GM18861 (cell line): ENCODE measurements at regions not wholly inside any gene's neighbourhood (a gene's known extent, or its start where the extent isn't known, plus 50 kb on each side); places are given as distances from the start of the nearest gene placed in this dataset.

Experiments used
- ATAC-seq: cut with Tn5 transposase; IDR thresholded peaks from one replicate; pipeline ENCODE4 v1.9.1; 2021; ENCODE audit not compliant: unreplicated experiment

DNA sequence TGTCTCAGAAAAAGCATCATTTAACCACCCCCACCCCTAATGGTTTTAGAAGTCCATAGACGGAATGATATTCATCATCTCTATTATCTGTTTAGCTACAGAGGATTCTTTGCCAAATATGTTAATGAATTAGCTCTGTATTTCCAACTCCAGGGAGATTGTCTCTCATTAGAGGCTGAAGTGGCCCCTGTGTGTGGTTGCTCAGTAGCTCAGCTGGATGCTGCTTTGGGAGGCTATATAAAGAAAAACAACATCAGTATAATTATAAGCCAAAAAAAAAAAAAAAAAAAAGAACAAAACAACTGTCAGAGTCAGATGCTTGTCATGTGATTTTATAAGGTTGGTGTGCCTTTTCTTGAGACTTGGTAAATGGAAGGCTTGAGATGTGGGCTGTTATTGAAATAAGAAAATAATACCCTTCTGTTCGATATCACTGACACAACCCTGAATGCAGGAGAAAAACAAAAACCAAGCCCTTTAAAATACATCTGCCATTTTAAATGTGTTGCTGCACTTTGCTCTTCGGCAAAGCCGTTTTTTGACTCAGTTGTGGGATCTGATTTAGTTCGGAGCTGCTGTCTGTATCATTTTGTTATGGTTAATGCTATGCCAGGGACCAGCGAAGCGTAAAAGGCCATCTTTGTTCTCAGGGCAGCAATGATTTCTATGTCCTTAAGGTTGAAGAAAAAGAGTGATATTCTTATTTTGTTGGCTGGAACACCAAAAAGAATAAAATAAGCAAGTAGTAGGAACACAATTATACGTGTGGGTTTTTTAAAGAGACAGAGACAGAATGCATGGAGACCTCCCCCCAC, 422.6 kb downstream of the QKI start:
- no peak for ATAC-seq

DNA sequence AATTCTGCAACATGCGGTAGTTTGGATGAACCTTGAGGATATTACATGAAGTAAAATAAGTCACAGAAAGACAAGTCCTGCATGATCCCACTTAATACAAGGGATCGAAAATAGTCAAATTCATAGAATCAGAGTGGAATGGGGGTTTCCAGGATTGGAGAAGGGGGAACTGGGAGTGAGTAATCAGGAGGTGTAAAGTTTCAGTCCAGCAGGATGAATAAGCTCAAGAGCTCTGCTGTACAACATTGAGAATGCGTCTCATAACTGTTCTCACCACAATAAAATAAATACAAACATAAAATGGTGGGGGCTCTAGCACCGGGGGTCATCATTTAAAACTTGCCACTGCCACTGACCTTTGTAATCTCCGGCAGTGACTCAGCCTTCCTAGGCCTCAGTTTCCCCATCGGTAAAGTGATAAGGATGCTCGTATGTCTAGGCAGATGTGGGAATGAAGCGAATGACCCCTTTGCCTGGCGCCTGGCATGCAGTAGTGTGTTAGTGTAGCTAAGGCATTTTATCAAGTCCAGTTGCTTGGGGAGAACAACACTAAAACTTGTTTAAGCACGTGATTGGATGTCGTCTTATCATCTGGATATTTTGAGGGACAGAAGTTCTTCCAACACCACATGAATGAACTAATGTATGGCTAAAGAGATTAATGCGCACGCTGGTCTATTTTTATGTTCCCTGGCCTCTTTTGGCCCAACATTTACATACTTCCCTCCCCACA, 421.1 kb downstream of the QKI start:
- ATAC-seq = no peak

DNA sequence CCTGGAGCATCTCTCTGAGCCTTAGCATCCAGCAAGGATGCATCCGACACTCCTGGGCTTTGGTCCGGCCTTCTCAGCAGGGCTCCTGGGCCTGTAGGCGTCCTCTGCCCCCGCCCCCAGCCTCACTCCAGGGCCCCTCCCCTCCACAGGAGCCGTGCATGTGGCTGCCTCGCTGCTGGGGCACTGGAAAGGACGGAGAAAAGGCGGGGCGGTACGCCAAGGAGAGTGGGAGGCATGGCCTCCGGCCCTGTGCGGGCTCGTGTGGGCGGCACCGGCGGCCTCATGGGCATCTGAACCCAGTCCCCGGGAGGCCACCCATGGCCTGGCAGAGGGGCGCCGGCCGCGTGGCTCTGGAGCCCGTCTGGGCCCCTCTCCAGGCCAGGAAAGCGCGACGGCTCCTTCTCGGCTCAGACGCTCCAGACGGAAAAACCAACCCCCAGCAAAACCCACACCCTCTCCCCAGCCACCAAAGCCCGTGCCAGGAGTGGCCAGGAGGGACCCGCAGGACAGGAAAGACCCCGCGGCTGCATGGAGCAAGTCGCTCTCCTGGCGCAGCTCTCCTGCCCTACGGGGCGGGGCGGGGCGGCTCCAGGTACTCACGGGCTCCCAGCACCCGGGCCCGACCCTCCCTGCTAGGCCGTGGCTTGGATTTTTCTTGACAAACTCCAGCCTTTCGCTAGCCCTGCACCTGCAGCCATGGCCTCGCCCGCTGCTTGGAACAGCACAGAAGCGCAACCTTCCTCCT, 419.9 kb downstream of the QKI start:
- ATAC-seq = no peak

DNA sequence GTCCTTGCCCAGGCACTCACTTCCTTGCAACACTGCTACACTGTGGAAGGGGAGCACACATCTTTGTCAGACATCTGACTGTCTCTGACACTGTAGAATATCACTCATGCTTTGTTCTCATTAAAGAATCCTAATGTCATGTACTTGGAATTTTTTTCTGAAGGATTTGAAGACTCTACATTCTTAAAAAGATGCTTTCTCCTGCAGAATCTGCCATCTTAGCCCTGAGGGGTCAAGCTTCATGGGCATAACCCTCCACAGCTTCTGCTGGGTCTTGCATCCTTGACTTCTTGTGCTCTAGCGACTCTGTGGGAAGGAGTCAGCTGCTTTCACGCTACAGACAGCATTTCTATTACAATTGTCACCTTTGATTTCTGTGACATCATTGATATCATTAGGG, 417.2 kb downstream of the QKI start:
- no peak for ATAC-seq

DNA sequence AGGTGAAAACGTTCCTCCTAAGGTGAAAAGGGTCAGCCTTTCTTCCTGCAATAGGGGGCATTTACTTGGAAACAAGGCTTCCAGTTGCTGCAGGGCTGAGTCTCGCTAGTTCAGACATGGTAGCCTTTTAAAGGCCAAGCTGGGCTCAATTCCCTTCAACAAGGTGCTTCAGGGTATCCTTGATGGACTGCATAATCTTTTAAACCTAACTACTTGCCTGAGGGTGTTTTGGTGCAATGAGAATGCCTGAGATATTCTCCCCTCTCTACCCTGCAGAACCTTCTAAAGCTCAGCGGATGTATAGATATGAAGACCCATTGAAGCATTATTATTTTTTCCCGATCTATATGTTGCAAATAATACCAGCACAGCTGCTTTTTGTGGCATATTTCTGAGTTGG, 416.1 kb downstream of the QKI start:
- no peak for ATAC-seq

DNA sequence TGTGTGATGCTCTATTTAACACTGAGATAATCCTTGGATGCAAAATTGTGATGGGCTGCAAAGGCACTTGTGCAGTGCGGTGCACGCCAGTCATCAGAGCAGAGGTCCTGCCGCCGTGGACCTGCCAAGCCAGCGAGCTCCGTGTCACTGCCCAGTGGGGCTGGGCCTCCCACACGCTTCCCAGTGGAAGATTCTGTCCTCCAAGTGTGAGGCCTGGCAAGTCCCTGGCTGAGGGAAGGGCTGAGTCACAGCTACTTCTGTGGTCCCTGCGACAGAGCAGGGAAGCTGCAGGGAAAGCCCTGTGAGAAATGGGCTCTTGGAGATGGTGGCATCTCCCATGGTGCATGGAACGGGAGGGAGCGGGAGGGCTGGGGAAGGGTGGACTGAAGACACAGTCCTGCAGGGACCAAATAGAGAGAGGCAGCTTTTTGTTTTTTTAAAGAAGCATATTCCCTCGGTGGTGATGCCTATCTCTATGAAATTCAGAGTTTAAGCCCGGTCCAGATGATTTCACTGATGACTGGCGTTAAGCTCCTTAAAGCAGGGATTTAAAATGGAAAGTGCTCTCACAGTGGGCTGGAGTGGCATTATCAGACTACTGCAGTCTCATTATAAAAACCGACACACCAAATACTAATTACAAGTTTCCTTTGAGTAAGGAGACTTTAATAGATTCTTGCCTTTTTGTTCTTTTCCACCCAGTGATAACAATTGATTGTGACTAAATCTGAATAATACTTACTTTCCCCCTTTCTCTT, 413.7 kb downstream of the QKI start:
- no peak for ATAC-seq

DNA sequence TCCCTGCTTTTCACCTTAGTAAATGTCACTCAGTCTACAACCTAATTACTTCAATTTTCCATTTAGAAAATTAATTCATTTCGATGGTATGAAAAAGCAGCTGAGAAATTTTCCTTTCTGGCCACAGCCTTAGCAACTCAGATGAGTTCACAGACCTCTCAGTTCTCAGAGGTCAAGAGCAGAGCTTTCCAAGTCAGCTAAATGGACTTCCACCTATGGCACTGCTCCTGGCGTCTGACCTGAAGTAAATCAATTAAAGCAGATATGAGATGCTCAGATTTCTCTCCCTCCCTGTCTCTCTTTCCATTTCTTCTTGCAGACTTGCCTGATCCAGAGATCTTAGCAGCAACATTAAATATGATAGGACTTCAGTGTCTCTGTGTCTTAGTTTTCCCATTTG, 412.6 kb downstream of the QKI start:
- ATAC-seq = no peak

DNA sequence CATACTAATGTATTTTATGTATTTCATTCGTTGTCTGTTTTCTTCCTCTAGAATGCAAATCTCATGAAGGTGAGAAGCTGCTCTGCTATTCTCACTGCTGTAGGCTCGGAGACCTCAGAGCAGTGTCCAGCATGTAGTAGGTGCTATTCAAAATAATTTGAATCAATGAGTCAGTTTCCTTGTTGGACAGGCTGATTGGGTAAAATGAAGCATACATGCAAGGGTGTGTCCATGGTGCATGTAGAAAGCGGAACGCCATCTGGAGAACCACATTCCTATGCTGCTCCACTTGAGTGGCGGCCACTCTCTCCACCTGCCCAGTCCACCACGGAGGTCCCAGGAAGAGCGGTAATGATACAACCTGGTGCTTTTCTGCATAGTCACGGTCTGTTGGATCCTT, 412.1 kb downstream of the QKI start:
- ATAC-seq = no peak

DNA sequence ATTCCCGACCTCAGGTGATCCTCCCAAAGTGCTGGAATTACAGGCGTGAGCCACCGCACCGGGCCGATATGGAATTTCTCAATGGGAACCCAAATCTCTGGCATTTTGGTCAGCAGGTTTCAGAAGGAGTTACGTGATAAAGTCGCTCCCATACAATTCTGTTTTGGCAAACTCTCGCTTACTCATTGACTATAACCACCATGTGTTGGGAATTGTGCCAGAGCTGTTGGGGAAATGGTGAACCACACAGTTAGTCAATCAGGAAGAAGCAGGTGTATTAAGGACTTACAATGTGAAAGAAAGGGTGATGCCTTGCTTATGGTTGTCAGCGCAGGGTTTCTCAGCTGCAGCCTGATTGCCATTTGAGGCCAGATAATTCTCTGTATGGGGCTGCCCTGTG, 410.5 kb downstream of the QKI start:
- ATAC-seq = no peak

DNA sequence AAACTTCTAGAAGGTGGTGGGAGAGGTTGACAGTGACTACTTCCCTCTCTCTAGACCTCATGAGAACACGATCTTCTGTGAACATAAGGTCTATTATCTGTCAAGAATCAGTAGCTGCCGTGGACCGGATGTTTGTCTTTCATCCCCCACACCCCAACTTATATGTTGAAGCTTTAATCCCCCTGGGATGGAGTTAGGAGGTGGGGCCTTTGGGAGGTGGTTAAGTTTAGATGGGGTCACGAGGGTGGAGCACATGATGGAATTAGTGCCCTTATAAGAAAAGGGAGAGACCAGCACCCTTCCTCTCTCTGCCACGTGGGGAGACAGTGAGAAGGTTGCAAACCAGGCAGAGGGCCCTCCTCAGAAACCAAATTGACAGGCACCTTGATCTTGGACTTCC, 409.1 kb downstream of the QKI start:
- no peak for ATAC-seq

DNA sequence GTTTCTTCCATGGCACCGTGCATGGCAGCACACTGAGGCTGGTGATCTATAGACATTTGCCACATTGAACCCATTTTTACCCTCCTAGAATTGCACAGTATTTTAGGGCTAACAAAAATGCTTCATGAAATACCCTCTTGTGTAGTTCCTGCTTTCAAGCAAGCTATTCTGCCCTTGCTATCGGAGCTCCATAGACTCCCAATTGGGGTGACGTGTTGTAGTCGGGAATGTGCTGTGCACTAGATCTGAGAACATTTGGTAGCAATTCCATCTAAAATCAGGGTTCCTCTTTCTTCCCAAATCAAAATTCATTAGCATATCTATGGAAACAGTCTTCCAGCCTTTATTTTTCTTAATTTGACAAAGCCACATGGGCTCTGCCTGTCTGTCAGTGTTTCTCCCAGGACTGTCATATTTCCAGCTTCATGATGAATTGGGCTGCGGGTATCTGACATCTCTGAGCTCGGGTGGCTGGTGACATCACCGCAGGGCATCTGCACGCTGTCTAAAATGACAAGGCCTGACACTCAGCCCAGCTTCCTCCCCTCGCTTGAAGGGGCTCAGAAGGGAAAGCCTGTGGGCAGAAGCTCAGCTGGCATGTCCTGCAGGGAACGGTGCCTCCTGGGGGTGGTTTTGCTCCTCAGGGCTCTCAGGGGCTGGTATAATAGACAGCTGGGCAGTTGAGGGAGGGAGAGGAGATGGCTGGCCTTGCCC, 406.4 kb downstream of the QKI start:
- no peak for ATAC-seq

DNA sequence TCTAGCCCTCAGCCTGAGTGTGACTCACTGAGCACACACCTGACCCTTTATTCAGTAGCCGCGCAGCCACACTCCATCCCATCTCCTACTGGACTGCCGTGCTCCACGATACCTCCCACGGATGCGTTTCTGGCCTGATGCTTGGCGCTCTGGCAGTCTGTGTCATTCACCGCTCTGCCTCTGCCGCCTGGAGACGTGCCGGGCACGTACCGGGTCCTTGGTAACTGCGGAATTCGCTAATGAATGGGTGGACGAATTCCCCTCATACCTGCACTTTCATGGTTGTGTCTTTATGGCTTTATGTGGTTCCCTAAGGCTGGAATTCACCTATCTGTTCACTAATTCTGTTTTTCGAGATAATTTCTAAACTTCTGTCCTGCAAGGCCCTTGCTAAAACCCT, 405.7 kb downstream of the QKI start:
- no peak for ATAC-seq

DNA sequence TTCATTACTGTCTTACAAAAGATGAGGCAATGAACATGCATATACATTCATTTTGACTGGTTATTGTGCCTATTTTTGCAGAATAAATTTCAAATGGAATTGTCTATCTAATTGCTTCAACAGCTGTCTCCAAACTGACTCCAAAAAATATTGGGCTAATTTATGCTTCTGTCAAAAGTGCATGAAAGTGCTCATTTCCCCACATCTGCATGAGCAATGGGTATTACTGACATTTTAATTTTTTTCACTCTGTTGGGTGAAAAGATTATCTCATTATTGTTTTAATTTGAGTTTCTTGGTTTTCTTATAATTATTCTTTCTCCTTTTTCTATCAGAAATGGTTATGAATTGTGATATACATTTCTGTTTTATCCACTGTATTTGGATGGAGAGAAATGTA, 404.2 kb downstream of the QKI start:
- no peak for ATAC-seq

DNA sequence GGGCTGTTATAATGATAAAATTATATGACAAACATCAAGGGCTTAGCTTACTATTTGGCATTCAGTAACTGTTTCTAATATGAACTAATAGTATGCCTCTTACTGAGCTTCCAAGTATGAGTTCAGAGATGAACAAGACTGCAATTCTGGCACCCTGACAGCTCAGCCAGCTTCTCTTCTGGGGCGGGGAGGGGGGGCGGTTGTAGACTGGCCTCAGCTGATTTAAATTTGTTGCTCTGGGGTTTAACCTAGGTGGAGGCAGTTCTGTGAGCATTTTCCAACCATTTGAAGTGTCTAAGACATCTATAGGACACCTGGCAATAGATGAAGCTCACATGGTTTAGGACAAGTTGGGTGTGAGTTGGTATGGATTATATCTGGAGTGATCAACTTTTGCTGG, 401.9 kb downstream of the QKI start:
- no peak for ATAC-seq

DNA sequence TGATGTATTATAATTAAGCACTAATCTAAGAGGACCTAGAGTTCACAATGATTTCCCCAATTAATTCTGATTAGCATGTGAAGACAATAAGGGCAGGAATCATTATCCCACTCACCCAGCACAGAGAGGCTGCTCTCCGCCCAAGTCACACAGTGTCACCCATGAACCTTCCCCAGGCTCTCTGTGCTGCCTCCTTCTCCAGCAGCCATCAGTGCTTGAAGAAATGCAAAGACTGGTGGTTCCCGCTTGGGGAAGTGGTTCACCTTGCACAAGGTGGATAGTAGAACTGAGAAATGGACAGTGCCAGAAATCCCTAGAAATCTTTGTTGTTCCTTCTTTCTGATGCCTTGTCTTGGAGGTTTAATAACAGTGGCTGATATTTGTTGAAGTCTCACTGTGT, 401.3 kb downstream of the QKI start:
- no peak for ATAC-seq

DNA sequence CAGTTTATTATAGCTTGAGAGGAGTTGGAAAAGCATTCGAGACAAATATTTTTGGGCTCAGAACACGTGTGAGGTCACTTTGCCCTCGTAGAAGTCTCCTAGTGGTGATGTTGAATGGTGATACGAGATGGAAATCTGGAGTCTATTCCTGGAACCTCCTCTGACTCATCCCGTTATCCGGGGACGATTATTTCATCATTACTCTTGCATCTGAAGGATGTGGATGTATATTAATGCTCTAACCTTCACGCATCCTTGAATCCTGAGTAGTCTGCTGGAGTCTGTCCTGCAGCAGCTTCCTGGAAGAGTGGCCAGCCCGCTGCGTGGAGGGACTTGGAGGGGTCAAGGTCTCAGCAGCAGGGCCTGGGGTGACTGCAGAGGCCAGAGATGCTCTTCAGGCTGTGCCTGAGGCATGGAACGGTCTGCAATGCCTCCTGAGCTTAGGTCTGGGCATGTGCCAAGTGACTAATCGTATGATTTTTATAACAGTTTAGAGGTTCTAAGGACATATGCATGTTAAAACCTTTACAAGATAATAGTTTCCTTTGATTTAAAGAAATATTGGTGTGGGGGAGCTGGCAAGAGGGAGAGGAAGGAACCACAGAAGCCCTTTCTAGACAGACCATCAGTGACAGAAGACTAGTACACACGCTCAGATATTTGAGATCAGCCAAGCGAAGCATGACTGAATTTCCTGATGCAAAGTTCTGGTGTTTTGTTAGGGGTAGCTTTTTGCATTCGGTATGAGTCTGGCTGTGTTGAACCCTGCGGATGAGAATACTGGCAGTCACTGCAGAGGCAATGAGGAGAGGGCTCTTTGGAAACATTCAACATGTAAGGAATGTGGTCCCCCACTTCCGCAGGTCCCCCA, 400.2 kb downstream of the QKI start:
- peak; percentile 92 for ATAC-seq

DNA sequence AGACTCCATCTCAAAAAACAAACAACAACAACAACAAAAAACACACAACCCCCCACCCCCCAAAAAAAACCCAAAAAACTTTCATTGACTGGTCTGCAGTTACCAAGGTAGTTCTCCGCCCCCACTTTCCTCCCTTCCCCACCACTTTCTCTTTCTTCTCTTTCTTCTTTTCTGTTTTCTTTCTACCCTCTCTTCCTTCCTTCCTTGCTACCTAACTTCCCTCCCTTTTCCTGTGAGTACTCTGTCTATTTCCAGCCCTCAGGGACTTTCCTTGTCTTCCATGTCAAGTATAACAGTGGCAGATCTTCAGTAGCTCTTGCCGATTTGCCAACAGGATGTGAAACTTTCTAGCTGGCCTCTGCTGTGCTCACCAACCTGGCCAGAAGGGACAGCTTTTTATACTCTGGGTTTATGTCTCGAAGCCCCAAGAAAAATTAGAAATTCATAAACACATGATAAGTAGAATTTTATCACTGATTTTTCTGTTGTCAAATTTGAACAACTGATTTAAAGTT, 399.5 kb downstream of the QKI start:
- peak; percentile 59 for ATAC-seq

DNA sequence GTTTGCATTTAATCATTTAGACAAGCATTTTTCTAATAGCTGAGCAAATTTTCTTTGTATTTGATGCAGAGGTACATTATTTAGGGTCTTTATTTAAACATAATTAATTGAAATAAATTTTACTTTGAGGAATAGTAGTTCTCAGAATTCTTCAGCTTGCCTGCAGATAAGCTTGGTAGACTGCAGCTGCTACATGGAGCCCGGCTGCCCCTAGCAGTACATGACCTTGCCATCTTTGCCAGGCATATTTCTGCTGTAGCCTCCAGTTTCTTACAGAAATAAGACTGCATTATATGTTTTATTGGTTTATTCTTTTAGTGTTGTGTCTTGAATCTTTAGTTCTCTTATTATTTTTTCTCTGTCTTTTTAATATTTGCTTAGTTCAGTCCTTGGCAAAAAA, 396.8 kb downstream of the QKI start:
- ATAC-seq = no peak

DNA sequence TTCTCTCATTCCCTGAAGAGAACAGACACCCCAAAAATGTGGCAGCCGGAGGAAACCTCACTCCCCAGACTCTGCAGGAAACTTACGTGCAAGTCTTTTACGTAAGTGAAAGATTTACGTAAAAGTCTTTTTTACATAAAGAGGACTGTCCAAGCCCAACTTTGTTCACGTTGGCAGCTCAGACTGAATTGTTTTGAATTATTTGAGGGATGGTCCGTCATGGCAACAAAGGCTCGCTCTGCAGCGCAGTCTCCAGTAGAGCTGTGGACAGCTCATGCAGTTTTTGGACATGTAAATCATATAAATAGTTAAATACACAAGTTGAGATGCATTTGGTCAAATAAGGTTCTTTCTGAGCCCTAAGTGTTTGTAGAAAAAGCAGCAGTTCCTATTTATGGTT, 394.8 kb downstream of the QKI start:
- ATAC-seq = no peak
